ENCODE measurements at regions not wholly inside any gene's neighbourhood (a gene's known extent, or its start where the extent isn't known, plus 50 kb on each side); places are given as distances from the start of the nearest gene placed in this dataset.

DNA sequence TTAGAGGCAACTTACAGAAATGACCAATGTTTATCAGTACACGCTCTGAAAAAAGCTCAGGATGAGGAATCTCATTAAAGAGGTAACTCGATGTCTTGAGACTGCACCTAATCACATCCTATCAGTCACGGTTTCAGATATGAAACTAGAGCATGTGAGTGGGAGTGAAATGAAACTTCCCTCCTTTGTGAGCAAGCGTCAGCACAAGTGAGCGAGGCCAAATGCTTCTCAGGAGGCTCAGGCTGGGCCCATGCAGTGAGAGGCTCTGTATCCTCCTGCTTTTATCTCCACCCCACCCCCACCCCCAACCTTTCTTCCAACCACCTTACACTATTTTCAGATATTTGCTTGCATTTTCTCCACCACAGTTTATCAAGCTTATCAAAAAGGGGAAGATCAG, 140.8 kb upstream of the RIMS1 start:
- TF ChIP-seq FOXP2 (optimal IDR thresholded peaks at IDR 0.05; ENCODE audit: control extremely low read depth, extremely low read length, insufficient read depth) (no peak), EZH2 (IDR thresholded peaks at IDR 0.05) (no peak)
